ENCODE measurements at regions not wholly inside any gene's neighbourhood (a gene's known extent, or its start where the extent isn't known, plus 50 kb on each side); places are given as distances from the start of the nearest gene placed in this dataset.

GRCh38 chr3:174613173-174613572, 246.0 kb upstream of the NAALADL2 start:
- TF ChIP-seq EP300 (IDR thresholded peaks at IDR 0.05) (no peak), CTCF (IDR thresholded peaks at IDR 0.05) (no peak), POLR2A (IDR thresholded peaks at IDR 0.05) (no peak)

Data from tibial nerve (tissue), 4 donors.